Astrocyte of the spinal cord (primary cell): ENCODE measurements at regions not wholly inside any gene's neighbourhood (a gene's known extent, or its start where the extent isn't known, plus 50 kb on each side); places are given as distances from the start of the nearest gene placed in this dataset.
A peak's percentile ranks its signal among the peaks of the same experiment; 100 is the strongest.

Source experiments
- DNase-seq: peaks from one replicate; pipeline ENCODE4 v3.0.0; 2011; ENCODE audit warnings: low read depth, low spot score
- H3K4me3 ChIP-seq: 2 replicates; pipeline ENCODE4 v1.5.1; 2011; ENCODE audit warnings: low read depth, mild to moderate bottlenecking, low read length, moderate library complexity
- in situ Hi-C: cut with HindIII; loops from 2 replicates; pipeline ENCODE4 v1.10.0; 2017; ENCODE audit warnings: low sequenced_read_pairs
- TF ChIP-seq, protein P1 (sequence below): IDR thresholded peaks from 2 replicates; pipeline ENCODE4 v1.5.1; 2012; ENCODE audit warnings: low read depth, mild to moderate bottlenecking, low read length, inconsistent platforms

DNA sequence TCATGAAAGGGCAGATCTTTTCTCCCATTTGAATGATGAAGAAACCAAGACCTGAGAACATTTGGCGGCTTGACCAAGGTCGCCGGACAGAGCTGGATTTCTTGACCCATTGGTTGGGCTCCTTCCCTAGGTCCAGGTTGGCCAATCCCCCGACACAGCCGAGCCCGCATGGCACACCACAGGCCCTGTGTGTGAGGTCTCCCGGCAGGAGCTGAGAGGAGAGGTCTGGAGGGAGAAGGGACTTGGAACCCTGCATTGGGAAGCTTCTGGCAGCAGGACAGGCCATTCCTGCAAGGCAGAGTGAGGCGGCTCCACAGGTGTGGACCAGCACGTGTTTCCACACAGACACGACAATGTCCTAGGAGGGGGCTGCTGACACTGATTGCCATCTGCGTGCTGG is 98.6 kb upstream of the THY1 start:
- no peak overlapping the region for H3K4me3 ChIP-seq
- no peak for DNase-seq
- TF ChIP-seq, protein P1, sequence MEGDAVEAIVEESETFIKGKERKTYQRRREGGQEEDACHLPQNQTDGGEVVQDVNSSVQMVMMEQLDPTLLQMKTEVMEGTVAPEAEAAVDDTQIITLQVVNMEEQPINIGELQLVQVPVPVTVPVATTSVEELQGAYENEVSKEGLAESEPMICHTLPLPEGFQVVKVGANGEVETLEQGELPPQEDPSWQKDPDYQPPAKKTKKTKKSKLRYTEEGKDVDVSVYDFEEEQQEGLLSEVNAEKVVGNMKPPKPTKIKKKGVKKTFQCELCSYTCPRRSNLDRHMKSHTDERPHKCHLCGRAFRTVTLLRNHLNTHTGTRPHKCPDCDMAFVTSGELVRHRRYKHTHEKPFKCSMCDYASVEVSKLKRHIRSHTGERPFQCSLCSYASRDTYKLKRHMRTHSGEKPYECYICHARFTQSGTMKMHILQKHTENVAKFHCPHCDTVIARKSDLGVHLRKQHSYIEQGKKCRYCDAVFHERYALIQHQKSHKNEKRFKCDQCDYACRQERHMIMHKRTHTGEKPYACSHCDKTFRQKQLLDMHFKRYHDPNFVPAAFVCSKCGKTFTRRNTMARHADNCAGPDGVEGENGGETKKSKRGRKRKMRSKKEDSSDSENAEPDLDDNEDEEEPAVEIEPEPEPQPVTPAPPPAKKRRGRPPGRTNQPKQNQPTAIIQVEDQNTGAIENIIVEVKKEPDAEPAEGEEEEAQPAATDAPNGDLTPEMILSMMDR, result no peak
- in situ Hi-C loops, result no loop called here

DNA sequence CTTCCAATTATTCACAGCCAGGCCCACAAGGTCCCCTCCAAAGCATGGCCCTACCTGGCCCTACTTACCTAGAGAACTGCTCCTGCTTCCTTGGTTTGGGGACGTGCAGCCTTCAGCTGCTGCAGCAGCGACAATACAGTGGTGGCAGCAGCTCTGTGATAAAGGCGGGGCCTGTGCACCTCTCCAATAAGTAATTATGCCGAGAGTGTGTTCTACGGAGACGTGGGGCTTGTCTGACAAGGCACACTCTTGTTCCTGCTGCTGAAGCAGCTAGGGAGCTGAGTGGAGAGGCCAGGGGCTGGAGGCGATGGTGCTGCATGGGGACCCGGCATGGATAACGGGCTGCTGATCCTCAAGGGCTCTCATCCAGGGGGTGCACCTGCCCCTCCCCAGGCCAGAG is 98.0 kb upstream of the THY1 start:
- TF ChIP-seq, protein P1, result no peak
- in situ Hi-C loops, result no loop called here
- H3K4me3 ChIP-seq, result no peak overlapping the region
- no peak for DNase-seq

DNA sequence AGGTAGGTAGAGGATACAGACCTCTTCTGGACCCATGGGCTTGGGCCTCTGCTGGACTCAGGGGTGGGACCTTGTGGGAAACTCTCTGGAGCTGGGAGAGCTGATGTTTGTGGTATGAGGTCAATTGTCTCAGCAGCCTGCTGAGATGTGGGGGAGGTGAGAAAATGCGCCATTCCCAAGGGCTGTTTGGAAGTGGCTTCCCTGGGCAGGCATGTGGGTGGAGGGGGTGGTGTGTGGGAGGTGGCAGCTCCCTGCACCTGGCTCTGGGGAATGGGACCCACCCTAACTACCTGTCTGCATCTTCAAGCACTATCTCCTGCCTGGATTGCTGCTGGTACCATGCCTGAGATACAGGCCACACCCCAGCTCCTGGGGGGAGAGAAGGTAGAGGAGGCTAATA is 97.4 kb upstream of the THY1 start:
- no peak overlapping the region for H3K4me3 ChIP-seq
- TF ChIP-seq, protein P1, result no peak
- no peak for DNase-seq
- in situ Hi-C loops, result no loop called here

DNA sequence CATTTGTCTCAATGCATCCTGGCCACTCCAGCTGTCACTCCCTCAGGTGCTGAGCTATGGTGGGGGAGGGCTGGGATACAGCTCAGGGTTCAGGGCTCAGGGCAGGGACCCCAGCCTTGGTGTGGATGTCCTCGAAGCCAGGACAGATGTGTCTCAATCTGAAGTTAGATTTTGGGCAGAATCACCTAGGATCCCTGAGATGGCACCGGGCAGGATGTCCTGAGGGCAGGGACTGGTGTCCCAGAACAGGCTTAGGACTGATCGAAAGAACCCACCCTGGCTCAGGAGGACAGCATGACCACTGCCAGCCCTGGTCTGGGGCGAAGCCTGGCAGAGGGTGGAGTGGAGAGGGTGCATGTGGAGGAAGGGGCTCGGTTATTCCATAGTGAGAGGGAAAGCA is 96.8 kb upstream of the THY1 start:
- TF ChIP-seq, protein P1, result no peak
- no peak for DNase-seq
- in situ Hi-C loops, result no loop called here
- no peak overlapping the region for H3K4me3 ChIP-seq

DNA sequence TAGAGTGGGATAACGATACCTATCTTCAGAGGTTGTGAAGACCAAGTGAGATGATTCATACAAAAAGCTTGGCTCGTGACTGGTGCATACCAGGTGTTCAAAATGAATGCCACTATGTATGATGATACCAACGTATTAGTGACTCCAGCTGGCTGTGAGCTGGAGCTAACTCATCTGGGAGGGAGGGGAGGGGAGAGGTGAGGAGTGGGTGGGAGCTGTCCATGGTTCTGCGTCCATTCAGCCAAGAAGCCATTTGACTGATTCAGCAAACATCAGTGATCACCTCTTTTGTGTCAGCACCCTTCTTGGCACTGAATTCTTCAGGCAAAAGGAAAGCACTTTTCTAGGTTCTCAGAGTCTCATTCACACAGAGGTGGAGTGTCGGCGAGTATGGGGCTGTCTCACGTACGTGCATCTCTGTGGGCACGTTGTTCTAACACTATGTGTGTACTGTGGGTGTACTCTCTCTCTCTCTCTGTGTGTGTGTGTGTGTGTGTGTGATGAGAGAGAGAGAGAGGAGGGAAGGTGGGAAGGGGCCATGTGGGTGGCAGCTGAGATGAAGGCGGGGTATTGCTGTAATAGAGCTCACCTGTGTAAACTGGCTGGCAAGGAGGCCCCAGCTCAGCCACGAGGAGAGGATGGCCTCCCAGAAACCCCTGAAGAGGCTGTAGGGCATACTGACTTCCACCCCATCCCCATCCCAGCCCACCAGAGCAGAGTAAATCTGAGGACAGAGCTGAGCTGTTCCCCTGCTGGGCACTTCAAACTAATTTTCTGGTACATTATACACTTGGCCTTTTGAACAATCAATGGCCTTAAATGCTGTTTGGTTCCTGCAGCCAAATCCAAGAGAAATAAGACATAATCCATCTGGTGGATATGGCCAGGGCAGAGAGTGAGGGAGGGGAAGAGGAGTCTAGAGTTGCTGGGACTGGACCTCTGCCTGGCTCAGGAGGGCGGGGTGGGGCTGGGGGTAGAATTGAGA is 96.1 kb upstream of the THY1 start:
- in situ Hi-C loops, result no loop called here
- DNase-seq, result peak; percentile 45
- TF ChIP-seq, protein P1, result no peak
- H3K4me3 ChIP-seq, result no peak overlapping the region

DNA sequence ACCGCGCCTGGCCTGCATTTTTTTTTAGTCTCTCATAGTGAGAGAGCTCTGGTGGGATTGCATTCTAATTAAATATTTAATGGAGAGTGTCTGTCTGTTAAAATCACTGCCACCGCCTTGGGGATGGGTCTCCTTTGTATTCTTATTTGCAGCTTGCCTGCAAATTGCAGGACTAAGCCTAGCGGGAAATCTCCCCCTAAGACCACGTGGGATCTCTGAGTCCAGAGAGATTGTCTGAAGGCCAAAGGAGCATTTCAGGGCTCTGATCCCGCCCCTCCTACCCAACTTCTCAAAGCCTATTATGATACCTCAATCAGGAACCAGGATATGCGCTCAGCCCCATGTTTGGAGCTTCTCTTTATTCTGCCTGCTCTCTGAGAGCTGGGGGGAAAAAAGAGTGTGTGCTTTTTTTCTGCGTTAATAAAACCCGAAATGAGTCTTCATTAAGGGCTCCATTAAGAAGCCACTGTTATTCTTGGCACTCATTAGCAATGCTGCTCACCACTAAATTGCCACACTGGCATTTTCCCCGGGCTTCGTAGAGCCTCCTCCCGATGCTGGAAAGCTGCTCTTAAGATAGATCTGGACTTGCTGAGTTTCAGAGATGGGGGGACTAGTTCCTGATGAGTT is 92.9 kb upstream of the THY1 start:
- H3K4me3 ChIP-seq, result no peak overlapping the region
- in situ Hi-C loops, result no loop called here
- TF ChIP-seq, protein P1, result no peak
- DNase-seq, result no peak
